Suprapubic skin (tissue), 4 donors: ENCODE measurements at regions not wholly inside any gene's neighbourhood (a gene's known extent, or its start where the extent isn't known, plus 50 kb on each side); places are given as distances from the start of the nearest gene placed in this dataset.
A peak's percentile ranks its signal among the peaks of the same experiment; 100 is the strongest.

Experiments
- DNase-seq, 2 donors: peaks; one replicate each; pipeline ENCODE4 v3.0.0-alpha.2; 2019; ENCODE audit warnings: low spot score in 2 of 2
- H3K27ac ChIP-seq: fragments of 200-600 bp; sonication (generic); one replicate; pipeline ENCODE4 v1.5.1; 2019
- H3K27me3 ChIP-seq: fragments of 200-600 bp; sonication (generic); one replicate; pipeline ENCODE4 v1.5.1; 2019
- H3K36me3 ChIP-seq: fragments of 200-600 bp; sonication (generic); one replicate; pipeline ENCODE4 v1.5.1; 2019
- H3K4me1 ChIP-seq: fragments of 200-600 bp; sonication (generic); one replicate; pipeline ENCODE4 v1.5.1; 2019
- H3K4me3 ChIP-seq: fragments of 200-600 bp; sonication (generic); one replicate; pipeline ENCODE4 v1.5.1; 2019; ENCODE audit warnings: mild to moderate bottlenecking
- H3K9me3 ChIP-seq: fragments of 200-600 bp; sonication (generic); one replicate; pipeline ENCODE4 v1.5.1; 2019
- EP300 ChIP-seq: sonication (generic); formaldehyde crosslinking; IDR thresholded peaks from one replicate; pipeline ENCODE4 v1.6.1; 2017; ENCODE audit warnings: antibody characterized with exemption
- POLR2A ChIP-seq, 2 donors: fragments of 450-650 bp; IDR thresholded peaks; one replicate each; pipeline ENCODE4 v1.6.1; 2017; ENCODE audit warnings: antibody characterized with exemption in 2 of 2, mild to moderate bottlenecking in 2 of 2, moderate library complexity in 2 of 2
- POLR2AphosphoS5 ChIP-seq, 3 donors: sonication (generic); formaldehyde crosslinking; IDR thresholded peaks; one replicate each; pipeline ENCODE4 v1.6.1; 2017; ENCODE audit warnings: antibody characterized with exemption in 3 of 3
- WGBS: methylation state at CpG from one replicate; pipeline ENCODE4 v1.1.5; 2018; 5-methylcytosine and 5-hydroxymethylcytosine counted together
- TF ChIP-seq, protein P1 (sequence below), 2 donors: fragments of 200-600 bp in 1 of 2; fragments of 450-650 bp in 1 of 2; sonication (generic) in 1 of 2; IDR thresholded peaks; one replicate each; pipeline ENCODE4 v1.5.1; 2016 to 2019; ENCODE audit warnings: antibody characterized with exemption in 2 of 2, mild to moderate bottlenecking in 1 of 2, moderate library complexity in 1 of 2

DNA sequence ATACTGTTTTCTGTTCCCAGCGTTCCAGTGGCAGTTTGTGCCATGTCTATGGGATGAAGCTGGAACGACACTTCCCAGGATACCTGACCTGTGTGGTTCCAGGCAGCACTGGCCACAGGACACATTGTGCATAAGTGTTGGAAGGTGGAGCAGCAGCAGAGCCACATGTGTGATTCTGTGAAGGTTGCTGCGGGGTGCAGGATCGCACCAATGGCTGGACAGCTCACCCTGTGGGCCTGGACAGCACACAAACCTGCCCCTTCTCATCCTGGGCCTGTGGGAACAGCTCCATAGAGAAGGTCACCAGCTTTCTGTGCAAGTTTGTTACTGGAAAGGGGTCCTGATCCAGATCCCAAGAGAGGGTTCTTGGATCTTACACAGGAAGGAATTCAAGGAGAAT lies 252.2 kb upstream of the RAB6C start:
- DNase-seq = peak in 1 of 2 donors; percentile 24
- Histone ChIP-seq H3K27me3 (peaks cover 4% of the 10 kb centered on the region), H3K27ac (no peak overlapping the region), H3K4me1 (no peaks in the 10 kb centered on the region), H3K9me3 (no peaks in the 10 kb centered on the region), H3K4me3 (no peak overlapping the region), H3K36me3 (no peaks in the 10 kb centered on the region)
- 100% methylated on average over 2 of the region's 4 CpGs for WGBS
- TF ChIP-seq EP300 (no peak), POLR2AphosphoS5 (IDR thresholded peaks at IDR 0.05) (no peak), POLR2A (IDR thresholded peaks at IDR 0.05) (no peak)
- TF ChIP-seq, protein P1, sequence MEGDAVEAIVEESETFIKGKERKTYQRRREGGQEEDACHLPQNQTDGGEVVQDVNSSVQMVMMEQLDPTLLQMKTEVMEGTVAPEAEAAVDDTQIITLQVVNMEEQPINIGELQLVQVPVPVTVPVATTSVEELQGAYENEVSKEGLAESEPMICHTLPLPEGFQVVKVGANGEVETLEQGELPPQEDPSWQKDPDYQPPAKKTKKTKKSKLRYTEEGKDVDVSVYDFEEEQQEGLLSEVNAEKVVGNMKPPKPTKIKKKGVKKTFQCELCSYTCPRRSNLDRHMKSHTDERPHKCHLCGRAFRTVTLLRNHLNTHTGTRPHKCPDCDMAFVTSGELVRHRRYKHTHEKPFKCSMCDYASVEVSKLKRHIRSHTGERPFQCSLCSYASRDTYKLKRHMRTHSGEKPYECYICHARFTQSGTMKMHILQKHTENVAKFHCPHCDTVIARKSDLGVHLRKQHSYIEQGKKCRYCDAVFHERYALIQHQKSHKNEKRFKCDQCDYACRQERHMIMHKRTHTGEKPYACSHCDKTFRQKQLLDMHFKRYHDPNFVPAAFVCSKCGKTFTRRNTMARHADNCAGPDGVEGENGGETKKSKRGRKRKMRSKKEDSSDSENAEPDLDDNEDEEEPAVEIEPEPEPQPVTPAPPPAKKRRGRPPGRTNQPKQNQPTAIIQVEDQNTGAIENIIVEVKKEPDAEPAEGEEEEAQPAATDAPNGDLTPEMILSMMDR (IDR thresholded peaks at IDR 0.05) = no peak

DNA sequence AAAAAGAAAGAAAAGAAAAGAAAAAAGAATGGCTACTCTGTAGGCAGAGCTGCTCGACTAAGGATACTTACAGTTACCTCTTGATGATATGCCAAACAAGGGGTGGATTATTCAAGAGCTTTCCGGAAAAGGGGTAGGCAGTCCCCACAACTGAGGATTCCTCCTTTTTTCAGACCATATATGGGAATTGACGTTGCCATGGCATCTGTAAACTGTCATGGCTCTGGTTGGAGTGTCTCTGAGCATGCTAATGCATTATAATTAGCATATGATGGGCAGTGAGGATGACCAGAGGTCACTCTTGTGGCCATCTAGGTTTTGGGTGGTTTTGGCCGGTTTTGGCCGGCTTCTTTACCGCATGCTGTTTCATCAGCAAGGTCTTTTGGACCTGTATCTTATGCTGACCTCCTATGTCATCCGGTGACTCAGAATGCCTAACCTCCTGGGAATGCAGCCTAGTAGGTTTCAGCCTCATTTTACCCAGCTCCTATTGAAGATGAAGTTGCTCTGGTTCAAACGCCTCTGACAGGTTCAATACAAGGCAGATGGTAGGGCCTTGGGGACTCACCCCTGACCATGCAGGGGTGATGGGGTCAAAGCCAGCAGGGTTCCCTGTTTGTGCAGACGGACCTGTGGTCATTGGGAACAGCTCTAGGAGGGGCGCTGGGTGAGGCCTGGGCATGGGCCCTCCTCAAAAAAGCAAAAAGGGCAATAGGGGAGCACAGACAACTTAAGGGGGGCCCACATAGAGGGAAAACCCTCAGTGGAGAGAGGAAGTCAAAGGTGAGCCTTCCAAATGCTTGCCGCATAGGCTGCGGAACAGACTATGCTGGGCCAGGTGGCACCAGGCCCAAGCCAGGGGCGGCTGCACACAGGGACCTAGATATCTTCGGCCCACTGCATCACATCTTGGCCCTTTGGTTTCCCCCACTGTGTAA lies 251.2 kb upstream of the RAB6C start:
- 90% methylated on average over 14 of the region's 14 CpGs for WGBS
- Histone ChIP-seq H3K27me3 (no peaks in the 10 kb centered on the region), H3K27ac (no peak overlapping the region), H3K36me3 (no peaks in the 10 kb centered on the region), H3K4me3 (no peak overlapping the region), H3K4me1 (no peaks in the 10 kb centered on the region), H3K9me3 (no peaks in the 10 kb centered on the region)
- TF ChIP-seq POLR2AphosphoS5 (IDR thresholded peaks at IDR 0.05) (no peak), POLR2A (IDR thresholded peaks at IDR 0.05) (no peak), EP300 (no peak)
- TF ChIP-seq, protein P1 (IDR thresholded peaks at IDR 0.05) = no peak
- peak in 1 of 2 donors; percentile 28 for DNase-seq

DNA sequence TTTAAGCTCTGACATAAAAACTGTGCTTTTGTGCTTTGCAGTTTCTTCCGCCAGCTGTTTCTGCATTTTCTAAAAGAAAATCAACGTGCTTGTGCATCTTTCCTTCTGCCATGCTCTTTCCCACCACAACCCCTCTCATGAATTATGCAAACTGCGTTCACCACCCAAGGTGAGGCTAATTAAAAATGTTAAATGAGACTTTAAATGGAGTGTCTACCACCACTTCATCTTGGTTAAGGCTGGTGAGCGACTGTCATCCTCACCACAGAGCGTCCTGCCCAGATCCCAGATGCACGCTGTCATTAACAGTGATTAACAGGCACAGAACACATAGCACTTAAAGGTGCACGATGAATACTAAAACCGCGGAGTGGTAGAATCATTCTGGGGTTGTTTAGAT lies 250.5 kb upstream of the RAB6C start:
- Histone ChIP-seq H3K4me1 (no peaks in the 10 kb centered on the region), H3K27ac (no peak overlapping the region), H3K9me3 (no peaks in the 10 kb centered on the region), H3K4me3 (no peak overlapping the region), H3K27me3 (no peaks in the 10 kb centered on the region), H3K36me3 (no peaks in the 10 kb centered on the region)
- 87% methylated on average over 9 of the region's 9 CpGs for WGBS
- TF ChIP-seq EP300 (no peak), POLR2AphosphoS5 (IDR thresholded peaks at IDR 0.05) (no peak), POLR2A (IDR thresholded peaks at IDR 0.05) (no peak)
- TF ChIP-seq, protein P1 (IDR thresholded peaks at IDR 0.05) = no peak
- peak in 1 of 2 donors; percentile 24 for DNase-seq

DNA sequence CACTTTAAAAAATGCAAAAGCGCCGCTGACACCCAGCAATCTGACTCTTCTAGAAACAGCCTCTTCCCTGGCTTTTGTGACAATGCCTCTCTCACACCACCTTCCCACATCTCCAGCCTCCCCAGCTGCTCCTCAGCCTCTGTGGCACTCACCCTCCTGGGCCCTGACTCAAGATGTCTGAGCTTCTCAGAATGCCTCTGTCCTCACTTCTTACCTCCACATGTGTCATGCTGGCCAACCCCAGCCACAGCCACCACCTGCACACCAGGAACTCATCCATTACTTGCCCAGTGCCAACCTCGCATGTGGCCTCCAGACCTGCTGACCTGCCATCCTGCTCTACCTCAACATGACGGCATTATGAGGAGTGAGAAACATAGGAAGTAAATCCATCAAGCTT lies 249.8 kb upstream of the RAB6C start:
- TF ChIP-seq, protein P1 (IDR thresholded peaks at IDR 0.05) = no peak
- TF ChIP-seq EP300 = no peak
- no peak for TF ChIP-seq POLR2AphosphoS5 (IDR thresholded peaks at IDR 0.05)
- no peak for TF ChIP-seq POLR2A (IDR thresholded peaks at IDR 0.05)
- Histone ChIP-seq H3K27ac (no peak overlapping the region), H3K27me3 (no peaks in the 10 kb centered on the region), H3K4me3 (no peak overlapping the region), H3K36me3 (no peaks in the 10 kb centered on the region), H3K4me1 (no peaks in the 10 kb centered on the region), H3K9me3 (no peaks in the 10 kb centered on the region)
- peak in 1 of 2 donors; percentile 64 for DNase-seq
- 96% methylated on average over 4 of the region's 4 CpGs for WGBS

DNA sequence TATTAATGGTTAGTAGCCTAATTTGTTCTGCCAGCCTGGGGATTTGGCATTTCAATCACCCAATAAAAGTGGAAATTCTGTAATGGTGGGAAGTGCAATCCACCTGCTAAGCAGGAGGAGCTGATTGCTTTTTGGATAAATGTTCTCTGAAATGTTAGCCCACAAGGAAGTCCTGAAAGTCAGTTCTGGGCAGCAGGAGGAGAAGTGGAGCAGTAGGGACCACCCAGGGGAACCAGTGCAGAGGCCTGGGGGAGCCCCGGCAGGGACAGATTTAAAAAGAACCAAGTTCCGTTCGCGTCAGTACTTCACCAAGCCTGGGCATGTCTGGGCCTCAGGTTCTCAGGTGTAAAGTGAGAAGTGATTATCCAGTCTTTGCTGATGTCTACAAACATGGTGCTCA lies 248.5 kb upstream of the RAB6C start:
- peak in 1 of 2 donors; percentile 38 for DNase-seq
- Histone ChIP-seq H3K4me1 (no peaks in the 10 kb centered on the region), H3K9me3 (no peaks in the 10 kb centered on the region), H3K4me3 (no peak overlapping the region), H3K36me3 (no peaks in the 10 kb centered on the region), H3K27ac (no peak overlapping the region), H3K27me3 (no peaks in the 10 kb centered on the region)
- WGBS = 76% methylated on average over 4 of the region's 4 CpGs
- TF ChIP-seq, protein P1 (IDR thresholded peaks at IDR 0.05) = no peak
- TF ChIP-seq EP300 (no peak), POLR2A (IDR thresholded peaks at IDR 0.05) (no peak), POLR2AphosphoS5 (IDR thresholded peaks at IDR 0.05) (no peak)
